Large intestine (tissue), 3 donors: ENCODE measurements at regions not wholly inside any gene's neighbourhood (a gene's known extent, or its start where the extent isn't known, plus 50 kb on each side); places are given as distances from the start of the nearest gene placed in this dataset.

ENCODE experiments used
- DNase-seq, 2 donors: peaks; one replicate each; pipeline versions ENCODE4 v3.0.0 to v3.0.0-alpha.2; 2013
- H3K27ac ChIP-seq: one replicate; pipeline ENCODE4 v1.5.1; 2013; ENCODE audit warnings: low read length
- H3K27me3 ChIP-seq: 2 replicates; pipeline ENCODE4 v1.6.1; 2013; ENCODE audit warnings: low read length; ENCODE audit not compliant: control insufficient read depth, insufficient read depth
- H3K36me3 ChIP-seq: 2 replicates; pipeline ENCODE4 v1.6.1; 2013; ENCODE audit warnings: low read length; ENCODE audit not compliant: control insufficient read depth, insufficient read depth
- H3K4me1 ChIP-seq: one replicate; pipeline ENCODE4 v1.6.1; 2013; ENCODE audit warnings: low read length; ENCODE audit not compliant: control insufficient read depth, insufficient read depth
- H3K4me3 ChIP-seq: one replicate; pipeline ENCODE4 v1.5.1; 2013; ENCODE audit warnings: low read length
- H3K9me3 ChIP-seq: one replicate; pipeline ENCODE4 v1.6.1; 2013; ENCODE audit warnings: mild to moderate bottlenecking, low read depth, low read length, moderate library complexity; ENCODE audit not compliant: control insufficient read depth
- WGBS: methylation state at CpG from one replicate; pipeline ENCODE4 v1.1.5; 2013; ENCODE audit warnings: low lambda C conversion rate; ENCODE audit not compliant: insufficient coverage; 5-methylcytosine and 5-hydroxymethylcytosine counted together

DNA sequence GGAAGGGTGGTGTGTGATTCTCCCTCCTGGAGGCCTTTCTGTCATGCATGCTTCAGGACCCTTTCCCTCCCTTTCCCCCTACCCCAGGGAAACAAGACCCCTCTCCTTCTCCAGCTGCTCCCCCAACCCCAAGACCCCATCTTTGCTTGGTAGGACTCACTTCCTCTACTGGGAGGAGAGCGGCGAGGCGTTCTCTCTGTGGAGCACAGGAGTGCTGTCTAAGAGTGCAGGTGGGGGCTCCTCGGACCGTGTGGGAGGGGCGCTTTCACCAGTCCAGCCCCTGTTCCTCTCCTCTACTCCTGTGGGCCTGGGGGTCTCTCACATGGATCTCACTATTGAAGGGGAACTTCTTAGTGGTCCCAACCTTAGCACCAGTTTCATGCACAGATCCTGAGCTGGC lies 456.1 kb upstream of the ASIC2 start:
- H3K36me3 ChIP-seq, result no peaks in the 10 kb centered on the region
- H3K4me1 ChIP-seq, result no peaks in the 10 kb centered on the region
- no peak overlapping the region for H3K27ac ChIP-seq
- H3K9me3 ChIP-seq, result no peaks in the 10 kb centered on the region
- H3K4me3 ChIP-seq, result no peak overlapping the region
- WGBS, result no CpG with 5 or more reads among the region's 6 CpGs
- H3K27me3 ChIP-seq, result peaks cover 2% of the 10 kb centered on the region
- DNase-seq, result no peak

- Histone ChIP-seq H3K27me3 (peaks cover 2% of the 10 kb centered on the region), H3K4me1 (no peaks in the 10 kb centered on the region), H3K36me3 (no peaks in the 10 kb centered on the region), H3K27ac (no peak overlapping the region), H3K4me3 (no peak overlapping the region), H3K9me3 (no peaks in the 10 kb centered on the region)
- DNase-seq, result peak; percentile 25 to 26
- whole genome bisulfite sequencing, result 4% methylated on average over 9 of the region's 13 CpGs
These were observed 458.0 kb upstream of the ASIC2 start for GRCh38 chr17:33750943-33751701.

DNA sequence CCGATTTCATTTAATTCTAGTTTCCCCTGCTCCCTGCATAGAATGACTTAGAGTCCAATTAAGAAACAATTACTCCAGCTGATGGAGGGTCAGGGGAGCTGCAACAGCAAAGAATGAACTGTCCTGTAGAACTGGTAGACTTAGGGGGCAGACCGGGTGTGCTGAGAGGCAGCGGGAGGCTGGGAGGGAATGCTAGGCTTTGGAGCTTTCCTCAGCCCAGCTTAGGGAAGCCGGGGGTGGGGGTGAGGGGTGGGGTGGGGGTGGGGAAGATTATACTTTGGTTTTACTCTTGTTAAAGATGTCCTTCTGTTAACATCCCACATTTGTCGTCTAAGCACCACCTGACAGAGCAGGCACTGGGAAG lies 458.6 kb upstream of the ASIC2 start:
- no peak overlapping the region for H3K27ac ChIP-seq
- 9% methylated on average over 1 of the region's 5 CpGs for WGBS
- no peaks in the 10 kb centered on the region for H3K9me3 ChIP-seq
- H3K27me3 ChIP-seq, result peaks cover 2% of the 10 kb centered on the region
- H3K36me3 ChIP-seq, result no peaks in the 10 kb centered on the region
- DNase-seq, result no peak
- no peaks in the 10 kb centered on the region for H3K4me1 ChIP-seq
- no peak overlapping the region for H3K4me3 ChIP-seq

- Histone ChIP-seq H3K36me3 (no peaks in the 10 kb centered on the region), H3K27ac (no peak overlapping the region), H3K4me1 (no peaks in the 10 kb centered on the region), H3K27me3 (peaks cover 2% of the 10 kb centered on the region), H3K4me3 (no peak overlapping the region), H3K9me3 (no peaks in the 10 kb centered on the region)
- 82% methylated on average over 5 of the region's 7 CpGs for WGBS
- no peak for DNase-seq
These were observed 460.4 kb upstream of the ASIC2 start for GRCh38 chr17:33753452-33753851.

DNA sequence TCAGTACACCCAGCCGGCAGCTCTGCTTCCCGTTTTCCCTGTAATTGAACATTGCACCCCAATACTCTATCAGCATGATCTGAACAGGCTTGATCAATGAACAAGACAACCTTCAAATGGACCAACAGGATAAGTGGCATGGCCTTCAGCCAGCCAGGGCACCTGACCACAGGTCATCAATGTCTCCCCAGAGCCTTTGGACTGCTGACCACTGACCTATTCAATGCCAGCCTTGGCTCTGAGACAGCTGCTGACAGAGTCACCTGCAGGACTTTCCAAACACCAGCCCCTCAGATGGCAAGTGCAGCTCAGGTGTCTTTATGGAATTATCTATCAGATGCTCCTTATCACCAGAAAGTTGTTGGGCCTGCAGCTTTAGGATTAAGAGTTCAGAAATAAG lies 462.9 kb upstream of the ASIC2 start:
- no peak overlapping the region for H3K4me3 ChIP-seq
- WGBS, result no CpG with 5 or more reads among the region's 2 CpGs
- peaks cover 2% of the 10 kb centered on the region for H3K27me3 ChIP-seq
- H3K9me3 ChIP-seq, result no peaks in the 10 kb centered on the region
- no peaks in the 10 kb centered on the region for H3K4me1 ChIP-seq
- DNase-seq, result no peak
- H3K27ac ChIP-seq, result no peak overlapping the region
- H3K36me3 ChIP-seq, result no peaks in the 10 kb centered on the region

DNA sequence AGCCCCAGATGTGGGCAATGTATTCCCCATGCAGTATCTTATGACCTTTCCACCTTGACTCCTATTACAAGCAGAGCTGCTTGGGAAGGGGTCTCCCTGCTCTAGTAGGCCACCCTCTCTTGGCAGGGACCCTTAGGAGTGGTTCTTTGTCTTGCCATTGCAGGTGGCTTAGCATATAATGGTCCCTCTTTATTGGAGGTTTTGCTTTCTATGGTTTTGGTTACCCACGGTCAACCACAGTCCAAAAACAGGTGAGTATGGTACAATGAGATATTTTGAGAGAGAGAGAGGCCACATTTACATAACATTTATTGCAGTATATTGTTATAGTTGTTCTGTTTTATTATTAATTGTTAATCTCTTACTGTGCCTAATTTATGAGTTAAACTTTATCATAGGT lies 472.8 kb upstream of the ASIC2 start:
- Histone ChIP-seq H3K9me3 (no peaks in the 10 kb centered on the region), H3K36me3 (no peaks in the 10 kb centered on the region), H3K4me1 (no peaks in the 10 kb centered on the region), H3K27me3 (no peaks in the 10 kb centered on the region), H3K4me3 (no peak overlapping the region), H3K27ac (no peak overlapping the region)
- WGBS, result no CpG with 5 or more reads among the region's 1 CpG
- no peak for DNase-seq

DNA sequence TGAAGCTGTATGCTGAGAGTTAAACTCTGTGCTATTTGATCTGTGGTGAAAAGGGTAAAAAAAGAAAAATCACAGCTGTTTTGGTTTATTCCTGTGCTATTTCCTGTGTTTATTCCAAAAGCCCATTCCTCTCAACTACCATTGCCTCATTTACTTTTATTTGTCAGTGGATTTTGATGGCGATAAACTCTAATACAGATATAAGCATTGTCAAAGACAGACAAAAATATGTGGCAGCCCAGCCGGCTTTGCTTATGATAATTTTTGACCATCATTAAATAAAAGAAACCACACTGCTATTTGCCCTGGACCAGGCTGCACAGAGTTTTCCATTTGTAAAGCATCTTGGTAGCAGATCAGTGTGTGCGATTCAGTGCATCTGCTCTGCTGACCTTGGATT lies 473.6 kb upstream of the ASIC2 start:
- H3K4me3 ChIP-seq, result no peak overlapping the region
- H3K27me3 ChIP-seq, result no peaks in the 10 kb centered on the region
- no CpG with 5 or more reads among the region's 3 CpGs for WGBS
- no peaks in the 10 kb centered on the region for H3K4me1 ChIP-seq
- no peak overlapping the region for H3K27ac ChIP-seq
- DNase-seq, result peak in 1 of 2 donors; percentile 3
- no peaks in the 10 kb centered on the region for H3K9me3 ChIP-seq
- no peaks in the 10 kb centered on the region for H3K36me3 ChIP-seq

- H3K27me3 ChIP-seq, result no peaks in the 10 kb centered on the region
- DNase-seq, result no peak
- no peak overlapping the region for H3K27ac ChIP-seq
- H3K36me3 ChIP-seq, result no peaks in the 10 kb centered on the region
- no peak overlapping the region for H3K4me3 ChIP-seq
- WGBS, result no CpG with 5 or more reads among the region's 4 CpGs
- no peaks in the 10 kb centered on the region for H3K4me1 ChIP-seq
- no peaks in the 10 kb centered on the region for H3K9me3 ChIP-seq
These were observed 476.0 kb upstream of the ASIC2 start for GRCh38 chr17:33769066-33769465.

DNA sequence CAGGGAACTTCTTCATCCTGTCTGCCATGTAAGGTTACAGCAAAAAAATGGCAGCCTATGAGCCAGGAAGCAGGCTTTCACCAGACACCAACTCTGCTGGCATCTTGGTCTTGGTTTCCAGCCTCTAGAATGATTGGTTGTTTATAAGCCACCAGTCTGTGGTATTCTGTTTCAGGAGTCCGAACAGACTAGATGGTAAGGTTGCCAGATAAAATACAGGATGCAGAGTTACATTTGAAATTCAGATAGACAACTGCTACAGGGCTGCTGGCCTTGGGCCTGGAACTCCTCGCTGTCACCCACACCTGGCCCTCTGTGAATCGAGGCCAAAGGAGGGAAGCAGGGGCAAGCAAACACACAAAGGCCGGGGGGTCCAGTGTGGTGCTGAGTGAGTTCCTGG lies 478.8 kb upstream of the CCL2 start:
- Histone ChIP-seq H3K4me1 (no peaks in the 10 kb centered on the region), H3K4me3 (no peak overlapping the region), H3K36me3 (no peaks in the 10 kb centered on the region), H3K9me3 (no peaks in the 10 kb centered on the region), H3K27ac (no peak overlapping the region), H3K27me3 (no peaks in the 10 kb centered on the region)
- no peak for DNase-seq
- 100% methylated on average over 1 of the region's 4 CpGs for WGBS

DNA sequence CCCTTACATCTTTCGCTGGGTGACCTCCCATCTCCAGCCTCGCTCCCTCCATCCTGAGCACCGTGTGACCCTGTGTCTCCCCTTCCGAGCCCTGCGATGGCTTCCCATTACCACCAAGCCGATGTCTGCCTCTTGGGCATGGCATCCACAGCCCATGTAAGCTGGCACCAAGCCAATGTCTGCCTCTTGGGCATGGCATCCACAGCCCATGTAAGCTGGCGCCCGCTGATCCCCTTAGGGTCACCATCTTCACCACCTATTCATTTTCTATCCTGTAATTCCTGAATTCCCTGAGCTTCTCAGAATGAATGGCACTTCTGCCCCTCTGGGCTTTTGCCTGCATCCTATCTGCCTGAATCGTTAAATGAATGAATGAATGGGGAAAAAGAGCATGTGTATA lies 478.2 kb upstream of the CCL2 start:
- no peaks in the 10 kb centered on the region for H3K36me3 ChIP-seq
- no peaks in the 10 kb centered on the region for H3K27me3 ChIP-seq
- H3K9me3 ChIP-seq, result no peaks in the 10 kb centered on the region
- no peak for DNase-seq
- no peaks in the 10 kb centered on the region for H3K4me1 ChIP-seq
- 80% methylated on average over 1 of the region's 9 CpGs for WGBS
- H3K4me3 ChIP-seq, result no peak overlapping the region
- H3K27ac ChIP-seq, result no peak overlapping the region

GRCh38 chr17:33777674-33778073 lies 477.4 kb upstream of the CCL2 start:
- DNase-seq, result no peak
- Histone ChIP-seq H3K36me3 (no peaks in the 10 kb centered on the region), H3K27me3 (no peaks in the 10 kb centered on the region), H3K27ac (no peak overlapping the region), H3K9me3 (no peaks in the 10 kb centered on the region), H3K4me1 (no peaks in the 10 kb centered on the region), H3K4me3 (no peak overlapping the region)
- 100% methylated on average over 1 of the region's 5 CpGs for WGBS
